ENCODE measurements at regions not wholly inside any gene's neighbourhood (a gene's known extent, or its start where the extent isn't known, plus 50 kb on each side); places are given as distances from the start of the nearest gene placed in this dataset.
"Not testable (repeated sequence)": the region's sequence is repeated elsewhere in the genome, so short reads cannot be mapped to it uniquely, and the experiment has no call there.

- no peak overlapping the region for H3K4me3 ChIP-seq (ENCODE audit: low read depth, low read length)
- no peak for DNase-seq (ENCODE audit: low read depth)
- TF ChIP-seq CTCF (IDR thresholded peaks at IDR 0.05; ENCODE audit: low read depth, low read length) (no peak), MYC (IDR thresholded peaks at IDR 0.05; ENCODE audit: low read depth, low read length) (no peak), POLR2A (IDR thresholded peaks at IDR 0.05; ENCODE audit: extremely low read depth, insufficient read length) (no peak), MAX (IDR thresholded peaks at IDR 0.05; ENCODE audit: low read depth, low read length) (no peak)
Measured at GRCh38 chr12:24356240-24356804, 406.9 kb upstream of the SOX5 start.

GRCh38 chr12:24352363-24352762 lies 402.9 kb upstream of the SOX5 start:
- no peak for TF ChIP-seq POLR2A (IDR thresholded peaks at IDR 0.05; ENCODE audit: extremely low read depth, insufficient read length)
- no peak for TF ChIP-seq CTCF (IDR thresholded peaks at IDR 0.05; ENCODE audit: low read depth, low read length)
- no peak overlapping the region for H3K4me3 ChIP-seq (ENCODE audit: low read depth, low read length)
- DNase-seq (ENCODE audit: low read depth), result no peak

GRCh38 chr12:24349051-24349799 lies 399.8 kb upstream of the SOX5 start:
- TF ChIP-seq POLR2A (IDR thresholded peaks at IDR 0.05; ENCODE audit: extremely low read depth, insufficient read length), result no peak
- TF ChIP-seq MAX (IDR thresholded peaks at IDR 0.05; ENCODE audit: low read depth, low read length), result no peak
- TF ChIP-seq CTCF (IDR thresholded peaks at IDR 0.05; ENCODE audit: low read depth, low read length), result no peak
- TF ChIP-seq MYC (IDR thresholded peaks at IDR 0.05; ENCODE audit: low read depth, low read length), result no peak
- no peak overlapping the region for H3K4me3 ChIP-seq (ENCODE audit: low read depth, low read length)
- DNase-seq (ENCODE audit: low read depth), result no peak

- not testable (repeated sequence) for DNase-seq (ENCODE audit: low read depth); H3K4me3 ChIP-seq (ENCODE audit: low read depth, low read length)
Measured at GRCh38 chr12:24348180-24348579, 398.7 kb upstream of the SOX5 start.

- H3K4me3 ChIP-seq (ENCODE audit: low read depth, low read length), result no peak overlapping the region
- DNase-seq (ENCODE audit: low read depth), result no peak
- no peak for TF ChIP-seq MYC (IDR thresholded peaks at IDR 0.05; ENCODE audit: low read depth, low read length)
- no peak for TF ChIP-seq CTCF (IDR thresholded peaks at IDR 0.05; ENCODE audit: low read depth, low read length)
- no peak for TF ChIP-seq MAX (IDR thresholded peaks at IDR 0.05; ENCODE audit: low read depth, low read length)
- no peak for TF ChIP-seq POLR2A (IDR thresholded peaks at IDR 0.05; ENCODE audit: extremely low read depth, insufficient read length)
Measured at GRCh38 chr12:24328261-24328660, 378.8 kb upstream of the SOX5 start.

- TF ChIP-seq MAX (IDR thresholded peaks at IDR 0.05; ENCODE audit: low read depth, low read length) (no peak), POLR2A (IDR thresholded peaks at IDR 0.05; ENCODE audit: extremely low read depth, insufficient read length) (no peak), MYC (IDR thresholded peaks at IDR 0.05; ENCODE audit: low read depth, low read length) (no peak), CTCF (IDR thresholded peaks at IDR 0.05; ENCODE audit: low read depth, low read length) (no peak)
- H3K4me3 ChIP-seq (ENCODE audit: low read depth, low read length), result no peak overlapping the region
- no peak for DNase-seq (ENCODE audit: low read depth)
Measured at GRCh38 chr12:24325331-24325730, 375.9 kb upstream of the SOX5 start.

Measured in NB4 (cell line).